HCT116 (cell line): ENCODE measurements at regions not wholly inside any gene's neighbourhood (a gene's known extent, or its start where the extent isn't known, plus 50 kb on each side); places are given as distances from the start of the nearest gene placed in this dataset.
A peak's percentile ranks its signal among the peaks of the same experiment; 100 is the strongest.

Source experiments
- ATAC-seq: fragments of 200-7000 bp; cut with Tn5 transposase; 2 replicates; pipeline ENCODE4 v1.9.1; 2020; ENCODE audit warnings: mild to moderate bottlenecking, moderate library complexity
- BruUV-seq: library from RNA; stranded (reverse); fragments of 400-500 nt; replicated peaks from 2 replicates; lab custom pipeline; 2021; lab: Mats Ljungman, UMichigan
- CTCF ChIA-PET: fragments of 300-600 bp; sonication (Branson Sonifier 250); formaldehyde crosslinking; loops from one replicate; lab custom pipeline; 2021; ENCODE audit warnings: antibody characterized with exemption; lab: Charles Lee
- POLR2A ChIA-PET: fragments of 300-600, 350-600 bp; sonication (Branson Sonifier 250); formaldehyde crosslinking; loops from one replicate; lab custom pipeline; 2021; ENCODE audit warnings: antibody characterized with exemption; lab: Charles Lee
- RAD21 ChIA-PET, 2 experiments: fragments of 300-600 bp; sonication (Branson Sonifier 250); formaldehyde crosslinking; loops; one replicate each; lab custom pipeline; 2023; ENCODE audit warnings: low total read pairs in 2 of 2; ENCODE audit not compliant: uncharacterized antibody in 2 of 2, unreplicated experiment in 2 of 2, low non-redundant PET in 1 of 2; lab: Charles Lee
- DNase-seq: peaks from one replicate; pipeline ENCODE4 v3.0.0-alpha.2; 2010; ENCODE audit warnings: low read depth, low spot score
- H2AFZ ChIP-seq: fragments of 200-600 bp; shearing (Covaris generic), sonication (generic); 2 replicates; pipeline ENCODE4 v1.6.1; 2017; ENCODE audit warnings: low read depth, mixed run types, mixed read lengths, antibody characterized with exemption, low read length; ENCODE audit not compliant: poor library complexity, severe bottlenecking
- H3K27ac ChIP-seq: 2 replicates; pipeline ENCODE4 v1.5.1; 2012; ENCODE audit warnings: low read depth, low read length
- H3K27me3 ChIP-seq: fragments of 200-600 bp; sonication (generic); 2 replicates; pipeline ENCODE4 v1.6.1; 2016; ENCODE audit warnings: mixed run types, low read length, mixed read lengths; ENCODE audit not compliant: insufficient read depth
- H3K36me3 ChIP-seq, 2 experiments: fragments of 200-500 bp in 1 of 2; fragments of 200-600 bp in 1 of 2; sonication (Bioruptor generic) in 1 of 2; sonication (generic) in 1 of 2; 2 replicates each; pipeline versions ENCODE4 v1.5.1 to v1.6.1; 2014 to 2016; ENCODE audit warnings: low read length in 2 of 2, inconsistent platforms in 1 of 2, mixed read lengths in 1 of 2, mixed run types in 1 of 2; ENCODE audit not compliant: insufficient read depth in 2 of 2, control insufficient read depth in 1 of 2
- H3K4me1 ChIP-seq, 2 experiments: fragments of 200-600 bp in 1 of 2; sonication (generic) in 1 of 2; 2 replicates each; pipeline versions ENCODE4 v1.5.1 to v1.6.1; 2012 to 2017; ENCODE audit warnings: low read length in 2 of 2, inconsistent platforms in 1 of 2, mild to moderate bottlenecking in 1 of 2, mixed read lengths in 1 of 2, mixed run types in 1 of 2, moderate library complexity in 1 of 2; ENCODE audit not compliant: insufficient read depth in 2 of 2, control insufficient read depth in 1 of 2
- H3K4me2 ChIP-seq: fragments of 200-600 bp; sonication (generic); 2 replicates; pipeline ENCODE4 v1.6.1; 2017; ENCODE audit warnings: mixed run types, low read length, mixed read lengths
- H3K4me3 ChIP-seq, 2 experiments: fragments of 200-600 bp in 1 of 2; sonication (generic) in 1 of 2; replicated peaks in 1 of 2; 2 replicates each; pipeline ENCODE4 v1.5.1; 2011 to 2016; ENCODE audit warnings: low read length in 2 of 2, control low read depth in 1 of 2, low read depth in 1 of 2, mild to moderate bottlenecking in 1 of 2, mixed read lengths in 1 of 2, mixed run types in 1 of 2
- H3K79me2 ChIP-seq: fragments of 200-600 bp; sonication (generic); 2 replicates; pipeline ENCODE4 v1.6.1; 2017; ENCODE audit warnings: mild to moderate bottlenecking, mixed run types, low read length, moderate library complexity, mixed read lengths; ENCODE audit not compliant: insufficient read depth
- H3K9ac ChIP-seq: fragments of 200-600 bp; sonication (generic); 2 replicates; pipeline ENCODE4 v1.6.1; 2016; ENCODE audit warnings: low read length, mixed read lengths
- H3K9me2 ChIP-seq: fragments of 200-600 bp; sonication (generic), shearing (Covaris generic); 2 replicates; pipeline ENCODE4 v1.6.1; 2017; ENCODE audit warnings: mixed run types, mild to moderate bottlenecking, moderate library complexity; ENCODE audit not compliant: insufficient read depth
- H3K9me3 ChIP-seq, 2 experiments: fragments of 200-500 bp in 1 of 2; fragments of 200-600 bp in 1 of 2; sonication (Bioruptor generic) in 1 of 2; sonication (generic) in 1 of 2; 2 replicates each; pipeline ENCODE4 v1.6.1; 2014 to 2017; ENCODE audit warnings: low read length in 2 of 2, mixed read lengths in 2 of 2, inconsistent platforms in 1 of 2, low read depth in 1 of 2, mild to moderate bottlenecking in 1 of 2, mixed run types in 1 of 2, moderate library complexity in 1 of 2; ENCODE audit not compliant: control insufficient read depth in 1 of 2, insufficient read depth in 1 of 2
- H4K20me1 ChIP-seq: fragments of 200-600 bp; sonication (generic), shearing (Covaris generic); 2 replicates; pipeline ENCODE4 v1.6.1; 2017; ENCODE audit warnings: mixed run types, mild to moderate bottlenecking, moderate library complexity; ENCODE audit not compliant: insufficient read depth
- ATF3 ChIP-seq: IDR thresholded peaks from 2 replicates; pipeline ENCODE4 v1.6.1; 2012
- CBX3 ChIP-seq: IDR thresholded peaks from 2 replicates; pipeline ENCODE4 v1.6.1; 2012; ENCODE audit warnings: low read depth
- CTCF ChIP-seq, 3 experiments: fragments of 200-600 bp in 1 of 3; sonication (generic) in 1 of 3; IDR thresholded peaks in 2 of 3; conservative IDR thresholded peaks in 1 of 3; 2 replicates each; pipeline ENCODE4 v1.5.1; 2012 to 2017; ENCODE audit warnings: low read depth in 2 of 3, low read length in 2 of 3, antibody characterized with exemption in 1 of 3, borderline replicate concordance in 1 of 3, control low read depth in 1 of 3, mild to moderate bottlenecking in 1 of 3, mixed read lengths in 1 of 3, mixed run types in 1 of 3, moderate library complexity in 1 of 3; ENCODE audit not compliant: insufficient read depth in 1 of 3
- EGR1 ChIP-seq: IDR thresholded peaks from 2 replicates; pipeline ENCODE4 v1.6.1; 2012; ENCODE audit warnings: low read depth
- ELF1 ChIP-seq: IDR thresholded peaks from 2 replicates; pipeline ENCODE4 v1.6.1; 2012; ENCODE audit warnings: low read depth, borderline replicate concordance
- EZH2 ChIP-seq: fragments of 200-600 bp; sonication (generic); IDR thresholded peaks from 2 replicates; pipeline ENCODE4 v1.6.1; 2017; ENCODE audit warnings: antibody characterized with exemption, mixed run types
- FOSL1 ChIP-seq: IDR thresholded peaks from 2 replicates; pipeline ENCODE4 v1.6.1; 2012; ENCODE audit warnings: low read depth
- POLR2A ChIP-seq: IDR thresholded peaks from 2 replicates; pipeline ENCODE4 v1.7.0; 2011; ENCODE audit warnings: borderline replicate concordance; ENCODE audit not compliant: insufficient read depth, insufficient read length; ENCODE audit errors: extremely low read depth
- POLR2AphosphoS5 ChIP-seq: IDR thresholded peaks from 2 replicates; pipeline ENCODE4 v1.6.1; 2011; ENCODE audit warnings: mild to moderate bottlenecking, low read depth, low read length, moderate library complexity
- SIN3A ChIP-seq: IDR thresholded peaks from 2 replicates; pipeline ENCODE4 v1.6.1; 2012; ENCODE audit warnings: low read depth
- SP1 ChIP-seq: IDR thresholded peaks from 2 replicates; pipeline ENCODE4 v1.6.1; 2012; ENCODE audit warnings: low read depth
- TCF7L2 ChIP-seq: IDR thresholded peaks from 2 replicates; pipeline ENCODE4 v1.7.0; 2011; ENCODE audit warnings: borderline replicate concordance, inconsistent platforms; ENCODE audit not compliant: insufficient read depth, insufficient read length; ENCODE audit errors: extremely low read depth
- ZFX ChIP-seq: fragments of 450-650 bp; IDR thresholded peaks from 2 replicates; pipeline ENCODE4 v1.6.1; 2017
- ZNF274 ChIP-seq: fragments of 200-500 bp; sonication (Bioruptor generic); IDR thresholded peaks from 2 replicates; pipeline ENCODE4 v1.6.1; 2014; ENCODE audit warnings: mild to moderate bottlenecking, low read depth, low read length, inconsistent platforms
- intact Hi-C: fragments of 100-400 bp; cut with micrococcal nuclease; formaldehyde crosslinking; loops from 2 replicates; pipeline ENCODE4 v1.10.0; 2022
- TF ChIP-seq, protein P1 (sequence below): IDR thresholded peaks from 2 replicates; pipeline ENCODE4 v1.6.1; 2012; ENCODE audit warnings: low read depth

DNA sequence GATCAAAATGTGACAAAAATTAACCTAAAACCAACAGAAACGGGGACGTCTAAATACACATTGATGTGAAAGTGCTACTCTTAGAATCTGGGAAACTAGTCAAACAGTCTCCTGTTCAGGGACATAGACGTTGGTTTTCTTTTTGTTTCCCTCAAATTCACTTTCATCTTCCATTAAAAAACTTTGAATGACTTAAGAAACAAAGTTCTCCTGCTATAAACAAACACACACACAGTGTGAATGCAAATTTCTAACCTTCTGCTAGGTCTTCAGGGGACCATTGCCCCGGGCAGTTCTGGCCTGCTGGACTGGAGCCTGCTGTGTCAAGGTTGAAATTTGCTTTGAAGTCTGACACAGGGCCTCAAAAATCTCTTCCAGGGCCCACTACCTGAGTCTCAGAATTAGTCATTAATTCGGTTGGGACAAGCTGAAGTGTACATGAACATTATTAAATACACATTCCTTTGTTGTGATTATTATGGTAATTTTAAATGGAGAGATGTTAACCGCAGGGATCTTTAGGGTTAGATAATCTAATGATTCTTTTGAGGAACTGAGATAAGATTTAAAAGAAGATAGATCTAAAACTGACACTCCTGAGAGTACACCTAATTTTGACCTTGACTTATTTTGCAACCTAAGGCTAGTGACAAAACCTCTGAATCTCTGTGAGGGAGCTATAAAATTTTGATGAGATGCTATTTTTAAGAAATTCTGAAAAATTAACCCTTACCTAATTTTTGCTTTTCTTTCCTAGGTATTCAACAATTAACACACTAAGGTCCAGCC, 1260.4 kb downstream of the ROBO1 start:
- ChIA-PET CTCF (no interaction called here), POLR2A (no interaction called here), RAD21 (no interaction called here)
- ATAC-seq: no peak
- TF ChIP-seq SIN3A (no peak), TCF7L2 (peak; percentile 95)
- no peaks in the 10 kb centered on the region for H3K4me1 ChIP-seq
- no peaks in the 10 kb centered on the region for H3K9me2 ChIP-seq
- H3K79me2 ChIP-seq: no peaks in the 10 kb centered on the region
- no peak overlapping the region for H3K9ac ChIP-seq
- H3K27me3 ChIP-seq: no peaks in the 10 kb centered on the region
- DNase-seq: no peak
- H2AFZ ChIP-seq: no peak overlapping the region
- intact Hi-C loops: no loop called here
- no peaks in the 10 kb centered on the region for H3K36me3 ChIP-seq
- no peak overlapping the region for H3K27ac ChIP-seq
- BruUV-seq: no TSS peak
- H3K4me3 ChIP-seq: no peak overlapping the region
- peaks cover 5 to 21% of the 10 kb centered on the region in 2 experiments; a peak in 3 of 4 replicates for H3K9me3 ChIP-seq
- H4K20me1 ChIP-seq: no peaks in the 10 kb centered on the region
- no peak overlapping the region for H3K4me2 ChIP-seq

DNA sequence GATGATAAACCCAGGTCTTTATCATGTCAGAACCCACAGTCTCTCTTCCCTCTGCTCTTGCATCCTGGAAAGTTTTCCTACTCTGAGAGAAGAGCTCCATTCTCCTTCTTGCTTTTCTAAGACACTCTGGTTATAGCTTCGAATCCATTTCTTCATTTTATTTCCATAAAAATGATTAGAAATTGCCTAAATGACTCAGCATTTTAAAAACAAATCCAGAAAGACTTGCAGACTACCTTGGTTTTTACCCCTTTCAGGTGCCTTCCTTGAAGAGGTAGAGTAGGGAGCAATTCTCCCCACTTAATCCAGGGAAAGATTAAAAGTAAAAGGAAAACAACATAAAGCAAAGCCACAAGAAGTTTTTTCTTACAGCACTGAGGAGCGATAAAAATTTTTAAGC, 1256.0 kb downstream of the ROBO1 start:
- peaks cover 5 to 26% of the 10 kb centered on the region in 2 experiments; a peak in 3 of 4 replicates for H3K9me3 ChIP-seq
- H3K9ac ChIP-seq: no peak overlapping the region
- H2AFZ ChIP-seq: no peak overlapping the region
- no peak overlapping the region for H3K4me3 ChIP-seq
- H3K27ac ChIP-seq: no peak overlapping the region
- ChIA-PET POLR2A (no interaction called here), RAD21 (no interaction called here), CTCF (no interaction called here)
- H3K4me1 ChIP-seq: no peaks in the 10 kb centered on the region
- H3K9me2 ChIP-seq: no peaks in the 10 kb centered on the region
- intact Hi-C loops: no loop called here
- H3K36me3 ChIP-seq: no peaks in the 10 kb centered on the region
- H3K27me3 ChIP-seq: no peaks in the 10 kb centered on the region
- no peaks in the 10 kb centered on the region for H3K79me2 ChIP-seq
- no TSS peak for BruUV-seq
- H3K4me2 ChIP-seq: no peak overlapping the region
- DNase-seq (no peak), ATAC-seq (no peak)
- no peaks in the 10 kb centered on the region for H4K20me1 ChIP-seq
- TF ChIP-seq POLR2A (no peak), SIN3A (no peak), ATF3 (no peak), EZH2 (no peak), CTCF (IDR thresholded peaks at IDR 0.05 in 2 of 3, conservative IDR thresholded peaks at IDR 0.05 in 1 of 3; ENCODE audit: borderline replicate concordance in 1 of 3, insufficient read depth in 1 of 3, low read depth in 2 of 3, low read length in 2 of 3) (no peak), FOSL1 (no peak), EGR1 (no peak), ZFX (no peak), ELF1 (no peak), SP1 (no peak), ZNF274 (no peak), POLR2AphosphoS5 (no peak), CBX3 (no peak)
- TF ChIP-seq, protein P1, sequence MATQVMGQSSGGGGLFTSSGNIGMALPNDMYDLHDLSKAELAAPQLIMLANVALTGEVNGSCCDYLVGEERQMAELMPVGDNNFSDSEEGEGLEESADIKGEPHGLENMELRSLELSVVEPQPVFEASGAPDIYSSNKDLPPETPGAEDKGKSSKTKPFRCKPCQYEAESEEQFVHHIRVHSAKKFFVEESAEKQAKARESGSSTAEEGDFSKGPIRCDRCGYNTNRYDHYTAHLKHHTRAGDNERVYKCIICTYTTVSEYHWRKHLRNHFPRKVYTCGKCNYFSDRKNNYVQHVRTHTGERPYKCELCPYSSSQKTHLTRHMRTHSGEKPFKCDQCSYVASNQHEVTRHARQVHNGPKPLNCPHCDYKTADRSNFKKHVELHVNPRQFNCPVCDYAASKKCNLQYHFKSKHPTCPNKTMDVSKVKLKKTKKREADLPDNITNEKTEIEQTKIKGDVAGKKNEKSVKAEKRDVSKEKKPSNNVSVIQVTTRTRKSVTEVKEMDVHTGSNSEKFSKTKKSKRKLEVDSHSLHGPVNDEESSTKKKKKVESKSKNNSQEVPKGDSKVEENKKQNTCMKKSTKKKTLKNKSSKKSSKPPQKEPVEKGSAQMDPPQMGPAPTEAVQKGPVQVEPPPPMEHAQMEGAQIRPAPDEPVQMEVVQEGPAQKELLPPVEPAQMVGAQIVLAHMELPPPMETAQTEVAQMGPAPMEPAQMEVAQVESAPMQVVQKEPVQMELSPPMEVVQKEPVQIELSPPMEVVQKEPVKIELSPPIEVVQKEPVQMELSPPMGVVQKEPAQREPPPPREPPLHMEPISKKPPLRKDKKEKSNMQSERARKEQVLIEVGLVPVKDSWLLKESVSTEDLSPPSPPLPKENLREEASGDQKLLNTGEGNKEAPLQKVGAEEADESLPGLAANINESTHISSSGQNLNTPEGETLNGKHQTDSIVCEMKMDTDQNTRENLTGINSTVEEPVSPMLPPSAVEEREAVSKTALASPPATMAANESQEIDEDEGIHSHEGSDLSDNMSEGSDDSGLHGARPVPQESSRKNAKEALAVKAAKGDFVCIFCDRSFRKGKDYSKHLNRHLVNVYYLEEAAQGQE: no peak
